Memory B cell (primary cell): ENCODE measurements at regions not wholly inside any gene's neighbourhood (a gene's known extent, or its start where the extent isn't known, plus 50 kb on each side); places are given as distances from the start of the nearest gene placed in this dataset.

Experiments
- ATAC-seq: fragments of 150-1000 bp; cut with Tn5 transposase; 2 replicates; pipeline ENCODE4 v1.10.0; 2021; ENCODE audit warnings: low read depth, mild to moderate bottlenecking, moderate library complexity
- DNase-seq, 2 donors: peaks; one replicate each; pipeline ENCODE4 v3.0.0; 2022; ENCODE audit warnings: low spot score in 2 of 2
- H3K27ac Mint-ChIP-seq: one replicate; pipeline ENCODE4 v1.8.0; 2022; ENCODE audit warnings: mild to moderate bottlenecking, moderate library complexity, mixed read lengths
- H3K27me3 Mint-ChIP-seq: one replicate; pipeline ENCODE4 v1.8.0; 2022; ENCODE audit warnings: mixed read lengths
- H3K36me3 Mint-ChIP-seq: one replicate; pipeline ENCODE4 v1.8.0; 2022; ENCODE audit warnings: mild to moderate bottlenecking, mixed read lengths
- H3K4me1 Mint-ChIP-seq: one replicate; pipeline ENCODE4 v1.8.0; 2022; ENCODE audit warnings: mixed read lengths
- H3K4me3 Mint-ChIP-seq: one replicate; pipeline ENCODE4 v1.8.0; 2022; ENCODE audit warnings: mild to moderate bottlenecking, moderate library complexity, mixed read lengths
- H3K9me3 Mint-ChIP-seq: one replicate; pipeline ENCODE4 v1.8.0; 2022; ENCODE audit warnings: mixed read lengths

DNA sequence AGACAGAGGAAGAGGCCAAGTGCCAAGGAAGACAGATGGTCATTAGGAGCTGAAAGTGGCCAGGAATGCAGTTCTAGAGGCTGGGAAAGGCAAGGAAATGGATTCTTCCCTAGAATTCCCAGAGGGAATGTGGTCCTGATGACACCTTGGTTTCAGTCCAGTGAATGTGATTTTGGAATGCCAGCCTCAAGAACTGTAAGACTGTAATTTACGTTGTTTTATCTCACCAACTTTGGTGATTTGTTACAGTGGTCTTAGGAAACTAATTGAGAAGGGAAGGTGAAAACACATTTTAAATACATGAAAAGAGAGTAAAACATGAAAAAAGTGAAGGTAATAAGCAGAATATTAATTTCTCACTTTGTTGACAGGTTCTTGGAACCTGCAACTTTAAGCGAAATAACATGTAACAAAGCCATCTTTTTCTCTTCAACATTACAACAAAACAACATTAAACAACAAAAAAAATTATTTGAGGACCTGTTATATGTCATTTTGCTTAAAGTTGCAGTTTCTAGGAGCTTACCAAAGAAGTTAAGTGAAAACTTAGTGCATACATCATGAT, 370.2 kb downstream of the METTL4 start:
- DNase-seq = no peak
- H3K36me3 Mint-ChIP-seq = no peaks in the 10 kb centered on the region
- H3K27ac Mint-ChIP-seq = no peak overlapping the region
- no peaks in the 10 kb centered on the region for H3K4me1 Mint-ChIP-seq
- no peak for ATAC-seq
- peaks cover 2% of the 10 kb centered on the region for H3K27me3 Mint-ChIP-seq
- H3K9me3 Mint-ChIP-seq = peaks cover 4% of the 10 kb centered on the region
- no peak overlapping the region for H3K4me3 Mint-ChIP-seq

GRCh38 chr18:2204736-2205135, 366.6 kb downstream of the METTL4 start:
- Mint-ChIP-seq H3K9me3 (peaks cover 4% of the 10 kb centered on the region), H3K36me3 (no peaks in the 10 kb centered on the region), H3K4me3 (no peak overlapping the region), H3K27me3 (peaks cover 2% of the 10 kb centered on the region), H3K27ac (no peak overlapping the region), H3K4me1 (no peaks in the 10 kb centered on the region)
- DNase-seq (no peak), ATAC-seq (no peak)

GRCh38 chr18:2207294-2207693, 364.0 kb downstream of the METTL4 start:
- H3K27me3 Mint-ChIP-seq = no peaks in the 10 kb centered on the region
- no peak overlapping the region for H3K27ac Mint-ChIP-seq
- no peak for ATAC-seq
- H3K36me3 Mint-ChIP-seq = no peaks in the 10 kb centered on the region
- peaks cover 2% of the 10 kb centered on the region for H3K9me3 Mint-ChIP-seq
- H3K4me3 Mint-ChIP-seq = no peak overlapping the region
- no peak for DNase-seq
- H3K4me1 Mint-ChIP-seq = no peaks in the 10 kb centered on the region

DNA sequence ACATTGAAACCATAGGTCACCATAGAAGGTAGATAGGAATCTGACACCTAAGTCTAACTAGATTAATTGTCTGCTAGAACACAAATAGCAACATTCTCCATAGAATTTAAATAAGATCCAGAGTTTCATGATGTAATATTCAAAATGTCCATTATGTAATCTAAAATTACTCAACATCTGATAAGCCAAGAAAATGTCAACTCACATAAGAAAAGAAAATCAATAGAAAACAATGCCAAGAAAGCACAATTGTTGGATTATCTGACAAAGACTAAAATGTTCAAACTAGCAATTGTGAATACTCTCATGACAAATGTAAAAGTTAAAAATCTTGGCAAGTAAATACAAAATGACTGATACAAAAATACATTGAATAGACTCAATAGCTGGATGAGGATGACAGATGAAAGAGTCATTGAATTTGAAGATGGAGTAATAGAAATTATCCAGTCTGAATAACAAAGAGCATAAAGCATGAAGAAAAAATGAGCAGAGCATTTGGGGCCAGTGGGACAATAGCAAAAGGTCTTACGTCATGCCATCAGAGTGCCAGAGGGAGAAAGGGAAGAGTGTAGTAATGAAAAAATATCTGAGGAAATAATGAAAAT, 358.6 kb downstream of the METTL4 start:
- peaks cover 3% of the 10 kb centered on the region for H3K9me3 Mint-ChIP-seq
- ATAC-seq = no peak
- DNase-seq = no peak
- no peak overlapping the region for H3K27ac Mint-ChIP-seq
- no peaks in the 10 kb centered on the region for H3K4me1 Mint-ChIP-seq
- no peaks in the 10 kb centered on the region for H3K27me3 Mint-ChIP-seq
- H3K36me3 Mint-ChIP-seq = no peaks in the 10 kb centered on the region
- no peak overlapping the region for H3K4me3 Mint-ChIP-seq

DNA sequence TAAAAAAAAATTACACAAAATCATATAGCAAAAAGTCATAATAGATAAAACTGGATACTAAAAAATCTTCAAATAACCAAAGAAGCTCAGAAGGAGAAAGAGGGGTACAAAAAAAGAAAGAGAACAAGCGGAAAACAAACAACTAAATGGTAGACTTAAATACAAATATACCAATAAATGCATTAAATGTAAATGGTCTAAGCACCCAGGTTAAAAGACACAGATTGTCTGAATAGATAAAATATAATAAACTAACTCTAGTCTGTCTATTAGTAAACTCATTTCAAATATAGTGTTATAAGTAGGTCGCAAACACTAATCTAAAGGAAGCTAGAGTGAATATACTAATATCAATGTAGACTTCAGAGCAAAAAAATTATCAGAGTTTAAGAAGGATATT, 357.4 kb downstream of the METTL4 start:
- no peak for DNase-seq
- no peak overlapping the region for H3K4me3 Mint-ChIP-seq
- no peaks in the 10 kb centered on the region for H3K36me3 Mint-ChIP-seq
- ATAC-seq = no peak
- H3K27me3 Mint-ChIP-seq = peaks cover 3% of the 10 kb centered on the region
- no peaks in the 10 kb centered on the region for H3K4me1 Mint-ChIP-seq
- H3K9me3 Mint-ChIP-seq = peaks cover 3% of the 10 kb centered on the region
- no peak overlapping the region for H3K27ac Mint-ChIP-seq

- no peak for DNase-seq
- Mint-ChIP-seq H3K27ac (no peak overlapping the region), H3K4me3 (no peak overlapping the region), H3K27me3 (peaks cover 3% of the 10 kb centered on the region), H3K36me3 (no peaks in the 10 kb centered on the region), H3K4me1 (no peaks in the 10 kb centered on the region), H3K9me3 (peaks cover 3% of the 10 kb centered on the region)
- no peak for ATAC-seq
Measured at GRCh38 chr18:2217356-2217755, 353.9 kb downstream of the METTL4 start.

DNA sequence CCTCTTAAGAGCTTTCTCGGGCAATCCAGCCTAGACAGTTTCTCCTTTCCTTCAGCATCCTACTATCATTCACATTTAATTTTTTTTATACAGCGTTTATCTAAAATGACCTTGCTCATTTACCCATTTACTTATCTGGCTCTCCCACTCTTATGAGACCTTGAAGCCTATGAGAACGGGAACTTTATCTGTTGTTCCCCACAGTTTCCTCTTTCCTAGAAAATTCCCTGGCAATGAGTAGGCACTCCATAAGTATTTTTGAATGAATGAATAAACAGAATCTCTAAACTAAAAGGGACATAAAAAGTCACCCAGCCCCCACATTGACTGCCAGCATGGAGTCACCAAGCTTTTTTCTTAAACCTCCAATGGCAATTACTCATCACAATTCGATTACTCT, 353.2 kb downstream of the METTL4 start:
- peaks cover 1% of the 10 kb centered on the region for H3K9me3 Mint-ChIP-seq
- ATAC-seq = no peak
- no peaks in the 10 kb centered on the region for H3K36me3 Mint-ChIP-seq
- no peak overlapping the region for H3K27ac Mint-ChIP-seq
- H3K4me3 Mint-ChIP-seq = no peak overlapping the region
- no peaks in the 10 kb centered on the region for H3K4me1 Mint-ChIP-seq
- peaks cover 3% of the 10 kb centered on the region for H3K27me3 Mint-ChIP-seq
- DNase-seq = no peak

- no peak overlapping the region for H3K27ac Mint-ChIP-seq
- H3K9me3 Mint-ChIP-seq = no peaks in the 10 kb centered on the region
- no peaks in the 10 kb centered on the region for H3K36me3 Mint-ChIP-seq
- H3K27me3 Mint-ChIP-seq = peaks cover 3% of the 10 kb centered on the region
- no peak overlapping the region for H3K4me3 Mint-ChIP-seq
- H3K4me1 Mint-ChIP-seq = no peaks in the 10 kb centered on the region
- no peak for ATAC-seq
- no peak for DNase-seq
Measured at GRCh38 chr18:2219706-2220105, 351.6 kb downstream of the METTL4 start.

DNA sequence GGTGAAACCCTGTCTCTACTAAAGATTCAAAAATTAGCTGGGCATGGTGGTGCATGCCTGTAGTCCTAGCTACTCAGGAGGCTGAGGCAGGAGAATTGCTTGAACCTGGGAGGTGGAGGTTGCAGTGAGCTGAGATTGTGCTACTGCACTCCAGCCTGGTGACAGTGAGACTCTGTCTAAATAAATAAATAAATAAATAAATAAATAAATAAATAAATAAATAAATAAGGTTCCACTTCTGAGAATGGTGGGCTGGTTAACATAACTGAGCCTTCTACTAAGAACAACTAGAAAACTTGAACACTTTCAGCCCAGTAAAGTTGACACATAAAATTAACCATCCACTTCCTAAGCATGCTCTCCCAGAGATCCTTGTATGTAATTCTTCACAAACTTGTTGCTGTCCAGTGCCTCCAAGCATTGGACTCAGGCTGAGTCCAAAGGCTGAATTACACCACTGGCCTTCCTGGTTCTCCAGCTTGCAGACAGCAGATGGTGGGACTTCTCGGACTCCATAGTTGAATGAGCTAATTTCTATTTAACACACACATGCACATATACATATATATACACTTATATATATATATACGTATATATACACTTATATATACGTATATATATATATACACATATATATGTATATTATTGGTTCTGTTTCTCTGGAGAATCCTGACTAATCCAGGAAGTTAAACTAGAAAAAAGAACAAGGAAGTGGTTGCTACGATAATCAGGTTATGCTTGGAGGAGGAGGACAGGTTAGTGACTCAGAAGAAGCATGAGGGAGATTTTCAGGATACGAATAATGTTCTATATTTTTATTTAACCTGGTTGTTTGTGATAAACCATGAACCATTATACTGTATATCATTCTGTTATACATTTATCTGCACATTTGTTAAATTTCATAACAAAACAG, 348.8 kb downstream of the METTL4 start:
- peaks cover 3% of the 10 kb centered on the region for H3K27me3 Mint-ChIP-seq
- H3K36me3 Mint-ChIP-seq = no peaks in the 10 kb centered on the region
- DNase-seq (no peak), ATAC-seq (no peak)
- H3K9me3 Mint-ChIP-seq = no peaks in the 10 kb centered on the region
- H3K4me3 Mint-ChIP-seq = no peak overlapping the region
- H3K27ac Mint-ChIP-seq = no peak overlapping the region
- H3K4me1 Mint-ChIP-seq = no peaks in the 10 kb centered on the region

GRCh38 chr18:2223449-2223848, 347.9 kb downstream of the METTL4 start:
- no peaks in the 10 kb centered on the region for H3K4me1 Mint-ChIP-seq
- ATAC-seq = no peak
- H3K9me3 Mint-ChIP-seq = no peaks in the 10 kb centered on the region

DNA sequence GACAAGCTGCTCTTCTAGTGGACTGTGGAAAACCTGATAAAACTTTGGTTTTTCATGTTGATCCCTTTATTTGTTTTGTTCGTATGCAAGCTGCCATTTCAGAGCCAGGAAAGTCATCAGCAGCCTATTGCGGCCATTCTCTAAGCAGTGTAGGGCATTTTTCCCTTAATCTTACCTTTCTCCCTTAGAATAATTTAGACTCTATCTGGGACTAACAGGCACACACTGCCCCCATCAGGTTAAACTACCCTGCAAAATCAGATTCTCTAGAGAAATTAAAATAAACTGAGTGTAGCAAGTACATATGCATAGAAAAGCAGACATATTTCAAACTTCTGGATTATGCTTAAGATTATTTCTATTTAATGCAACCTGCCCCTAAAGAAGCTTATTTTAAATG, 347.5 kb downstream of the METTL4 start:
- no peak for DNase-seq
- ATAC-seq = no peak
- Mint-ChIP-seq H3K4me1 (no peaks in the 10 kb centered on the region), H3K36me3 (no peaks in the 10 kb centered on the region), H3K4me3 (no peak overlapping the region), H3K9me3 (no peaks in the 10 kb centered on the region), H3K27ac (no peak overlapping the region), H3K27me3 (no peaks in the 10 kb centered on the region)

More at GRCh38 chr18:2223449-2223848, 347.9 kb downstream of the METTL4 start:
- no peak overlapping the region for H3K4me3 Mint-ChIP-seq
- H3K27ac Mint-ChIP-seq = no peak overlapping the region
- no peak for DNase-seq
- H3K27me3 Mint-ChIP-seq = peaks cover 3% of the 10 kb centered on the region
- H3K36me3 Mint-ChIP-seq = no peaks in the 10 kb centered on the region

DNA sequence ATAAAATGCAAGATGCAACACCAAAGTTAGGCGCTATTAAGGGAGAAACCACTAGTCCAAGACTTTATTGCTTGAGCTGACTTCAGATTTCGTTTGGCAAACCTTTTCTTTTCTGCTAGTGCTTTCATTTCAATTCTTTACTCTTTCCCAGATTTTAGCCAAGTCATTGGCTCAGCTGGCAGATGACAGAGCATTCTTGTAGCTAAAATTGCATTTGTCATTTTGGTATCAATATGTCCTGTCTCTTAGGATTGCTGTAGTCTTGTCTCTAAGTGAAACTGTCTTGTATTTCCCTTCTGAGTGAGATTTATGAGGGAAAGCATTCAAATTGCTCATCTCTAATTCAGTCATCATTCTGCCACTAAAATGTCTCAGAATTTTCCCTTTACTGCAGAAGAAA, 335.1 kb downstream of the METTL4 start:
- Mint-ChIP-seq H3K36me3 (no peaks in the 10 kb centered on the region), H3K4me1 (no peaks in the 10 kb centered on the region), H3K27me3 (peaks cover 6% of the 10 kb centered on the region), H3K4me3 (no peak overlapping the region), H3K27ac (no peak overlapping the region), H3K9me3 (no peaks in the 10 kb centered on the region)
- no peak for DNase-seq
- ATAC-seq = no peak

DNA sequence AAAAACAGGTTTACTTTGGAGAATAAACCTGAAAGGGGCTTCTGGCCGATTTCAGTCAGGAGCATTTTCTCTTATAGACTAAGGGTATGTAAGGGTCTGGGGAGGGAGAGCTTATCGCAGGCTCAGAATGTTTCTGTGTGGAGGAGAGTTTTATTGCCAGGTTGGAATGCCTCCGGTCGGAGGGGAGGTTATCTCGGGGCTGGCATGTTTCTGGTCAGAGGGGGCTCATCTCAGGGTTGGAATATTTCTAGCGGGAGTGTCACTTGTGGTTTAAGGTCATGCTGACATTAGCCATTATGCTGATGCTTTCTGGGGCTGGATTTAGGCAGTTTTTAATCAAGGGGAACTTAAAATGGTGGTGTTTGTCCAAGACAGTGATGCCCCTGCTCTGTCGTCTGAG, 333.6 kb downstream of the METTL4 start:
- Mint-ChIP-seq H3K9me3 (no peaks in the 10 kb centered on the region), H3K27me3 (peaks cover 6% of the 10 kb centered on the region), H3K36me3 (no peaks in the 10 kb centered on the region), H3K27ac (no peak overlapping the region), H3K4me1 (no peaks in the 10 kb centered on the region), H3K4me3 (no peak overlapping the region)
- no peak for DNase-seq
- no peak for ATAC-seq

DNA sequence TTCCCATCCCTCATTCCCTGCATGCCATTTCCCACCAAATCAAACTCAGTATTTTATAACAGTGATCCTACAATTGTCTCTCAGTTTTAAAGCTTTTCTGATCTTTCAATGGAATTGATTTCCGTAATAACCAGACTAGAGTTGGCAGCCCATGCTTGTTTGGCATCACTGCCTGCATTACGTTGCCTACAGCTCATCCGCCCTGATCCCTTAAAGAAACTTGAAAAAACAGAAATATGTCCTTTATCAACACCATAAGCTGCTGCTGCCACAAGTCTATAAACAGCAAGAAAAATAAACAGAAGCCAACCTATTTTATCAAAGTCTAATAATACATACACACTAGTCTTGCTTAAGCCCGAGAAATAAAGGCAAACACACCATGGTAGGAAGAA, 331.0 kb downstream of the METTL4 start:
- no peak overlapping the region for H3K4me3 Mint-ChIP-seq
- DNase-seq = no peak
- no peaks in the 10 kb centered on the region for H3K36me3 Mint-ChIP-seq
- no peak overlapping the region for H3K27ac Mint-ChIP-seq
- no peak for ATAC-seq
- peaks cover 8% of the 10 kb centered on the region for H3K27me3 Mint-ChIP-seq
- H3K9me3 Mint-ChIP-seq = no peaks in the 10 kb centered on the region
- H3K4me1 Mint-ChIP-seq = no peaks in the 10 kb centered on the region
